ENCODE measurements at regions not wholly inside any gene's neighbourhood (a gene's known extent, or its start where the extent isn't known, plus 50 kb on each side); places are given as distances from the start of the nearest gene placed in this dataset.
"Not testable (repeated sequence)": the region's sequence is repeated elsewhere in the genome, so short reads cannot be mapped to it uniquely, and the experiment has no call there.

DNA sequence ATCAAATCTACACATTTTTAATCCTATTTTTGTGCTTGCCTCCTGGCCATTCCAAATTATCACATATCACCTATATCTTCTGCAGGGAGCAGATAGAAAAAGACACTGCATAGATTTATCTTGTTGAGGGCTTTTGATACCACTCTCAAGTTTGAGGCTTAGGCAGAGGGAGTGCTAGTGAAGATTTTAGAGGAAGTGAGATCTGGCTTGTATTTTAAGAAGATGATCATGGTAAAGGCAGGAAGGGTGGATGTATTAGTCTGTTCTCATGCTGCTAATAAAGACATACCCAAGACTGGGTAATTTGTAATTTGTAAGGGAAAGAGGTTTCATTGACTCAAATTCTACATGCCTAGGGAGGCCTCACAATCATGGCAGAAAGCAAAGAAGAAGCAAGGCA is 220.9 kb upstream of the TUT7 start:
- no peak for DNase-seq (ENCODE audit: low spot score)

DNA sequence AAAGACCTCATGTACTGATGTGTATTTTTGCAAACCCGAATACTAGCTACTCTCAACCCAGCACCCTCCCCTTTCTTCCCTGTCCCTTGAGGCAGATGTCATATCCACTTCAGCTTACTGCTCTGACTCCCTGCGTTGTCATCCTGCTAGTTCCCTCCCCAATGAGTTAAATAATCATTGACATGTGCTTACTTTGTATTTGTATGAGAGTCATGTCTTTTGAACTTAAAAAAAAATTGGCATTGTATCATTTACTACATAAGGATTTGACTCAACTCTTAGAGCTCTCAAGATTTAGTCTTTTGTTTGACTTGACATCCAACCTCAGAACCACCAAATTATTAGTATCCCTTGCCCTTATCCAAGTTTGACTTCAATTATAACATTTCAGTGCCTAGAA is 219.7 kb upstream of the TUT7 start:
- no peak for DNase-seq (ENCODE audit: low spot score)

DNA sequence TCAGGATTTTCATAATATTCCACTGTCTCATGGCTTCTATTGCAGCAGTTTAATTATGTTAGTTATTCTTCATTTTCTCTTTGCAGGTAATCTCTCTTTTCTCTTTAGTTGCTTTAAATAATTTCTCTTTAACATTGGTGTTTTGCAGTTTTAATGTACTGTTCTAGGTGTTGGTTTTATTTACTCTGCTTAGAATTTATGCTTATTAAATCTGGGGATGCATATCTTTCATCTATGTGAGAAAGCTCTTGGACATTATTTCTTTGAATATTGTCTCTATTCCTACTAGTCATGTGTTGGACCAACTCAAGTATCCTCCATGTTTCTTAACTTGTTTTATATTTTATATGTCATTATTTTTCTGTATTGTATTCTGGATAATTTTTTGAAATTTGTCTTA is 218.7 kb upstream of the TUT7 start:
- no peak for DNase-seq (ENCODE audit: low spot score)

DNA sequence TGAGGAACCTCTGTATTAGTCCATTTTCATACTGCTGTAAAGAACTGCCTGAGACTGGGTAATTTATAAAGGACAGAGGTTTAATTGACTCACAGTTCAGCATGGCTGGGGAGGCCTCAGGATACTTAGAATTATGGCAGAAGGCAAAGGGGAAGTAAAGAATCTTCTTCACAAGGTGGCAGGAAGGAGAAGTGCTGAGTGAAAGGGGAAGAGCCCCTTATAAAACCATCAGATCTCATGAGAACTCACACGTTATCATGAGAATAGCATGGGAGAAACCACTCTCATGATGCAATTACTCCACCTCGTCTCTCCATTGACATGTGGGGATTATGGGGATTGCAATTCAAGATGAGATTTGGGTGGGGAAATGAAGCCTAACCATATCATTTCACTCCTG is 211.4 kb upstream of the TUT7 start:
- not testable (repeated sequence) for DNase-seq (ENCODE audit: low spot score)

DNA sequence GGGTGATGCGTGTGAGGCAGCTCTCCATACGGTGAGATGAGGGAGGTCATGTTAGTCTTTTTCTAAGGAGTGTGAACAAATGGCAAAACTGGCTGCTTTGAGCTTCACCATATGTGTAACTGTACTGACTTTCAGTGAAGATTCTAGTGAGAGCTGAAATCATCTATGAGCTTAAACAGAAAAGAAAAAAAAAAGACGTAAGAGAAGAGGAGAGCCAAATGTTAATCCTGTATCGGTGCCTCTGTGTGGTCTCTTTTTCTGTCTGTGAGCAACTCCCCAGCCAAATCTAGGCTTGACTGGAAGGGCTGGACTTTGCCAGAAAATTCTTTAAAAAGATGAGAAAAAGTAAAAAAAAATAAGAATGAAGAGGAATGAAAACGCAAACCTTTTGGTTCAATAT is 209.7 kb upstream of the TUT7 start:
- DNase-seq (ENCODE audit: low spot score): no peak

DNA sequence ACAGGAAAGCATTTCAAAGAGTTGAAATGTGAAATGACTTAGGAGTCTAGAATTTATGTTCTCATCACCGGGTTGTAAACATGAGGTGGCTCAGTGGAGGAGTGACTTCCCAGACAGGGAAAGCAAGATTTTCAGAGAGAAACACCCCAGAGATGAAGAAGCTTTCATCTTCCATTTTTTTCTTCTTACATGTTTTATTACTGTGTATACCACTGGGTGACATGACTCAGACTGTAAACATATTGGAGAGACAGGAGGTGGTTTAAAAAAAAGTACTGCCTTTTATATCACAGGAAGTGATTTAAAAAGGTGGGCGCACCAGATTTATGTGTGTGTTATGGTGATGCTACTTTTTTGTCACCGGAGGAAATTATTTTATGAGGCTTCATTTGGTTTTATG is 209.1 kb upstream of the TUT7 start:
- DNase-seq (ENCODE audit: low spot score): no peak

DNA sequence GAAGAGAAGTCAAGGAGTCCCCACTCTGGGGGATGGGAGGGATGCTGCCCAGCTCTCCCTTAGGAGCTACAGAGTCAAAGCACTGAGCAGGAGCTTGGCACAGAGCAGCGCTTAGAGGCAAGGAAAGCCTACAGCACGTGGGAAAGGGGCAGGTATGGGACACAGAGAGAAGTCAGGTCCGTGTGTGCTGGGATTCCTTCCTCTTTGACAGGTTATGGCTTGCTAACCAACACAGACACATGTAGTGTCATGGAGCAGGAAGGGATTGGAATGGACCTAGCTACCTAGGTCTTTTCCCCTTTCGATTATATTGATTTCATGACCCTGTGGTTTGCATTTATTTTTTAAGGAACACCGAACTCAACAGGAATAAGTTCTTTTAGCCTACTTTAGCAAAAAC is 208.5 kb upstream of the TUT7 start:
- DNase-seq (ENCODE audit: low spot score): no peak

DNA sequence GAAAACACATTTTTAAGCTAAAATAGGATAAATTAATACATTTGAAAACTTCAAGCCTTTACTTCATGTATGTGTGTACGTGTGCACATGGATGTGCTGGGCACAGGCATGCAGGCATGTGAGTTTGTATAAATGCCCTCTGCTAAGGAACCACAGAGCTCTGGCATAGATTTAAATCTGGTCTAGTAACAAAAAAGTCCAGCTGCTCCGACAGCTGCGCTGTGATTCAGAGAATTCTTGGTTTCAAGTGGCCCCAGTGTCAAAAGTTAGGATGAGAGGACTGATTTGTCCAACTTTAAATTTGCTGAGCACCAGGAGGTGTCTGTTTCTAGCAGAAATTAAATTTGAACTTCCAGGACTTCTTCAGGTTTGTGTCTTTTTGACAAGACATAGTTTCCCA is 203.7 kb upstream of the TUT7 start:
- no peak for DNase-seq (ENCODE audit: low spot score)

DNA sequence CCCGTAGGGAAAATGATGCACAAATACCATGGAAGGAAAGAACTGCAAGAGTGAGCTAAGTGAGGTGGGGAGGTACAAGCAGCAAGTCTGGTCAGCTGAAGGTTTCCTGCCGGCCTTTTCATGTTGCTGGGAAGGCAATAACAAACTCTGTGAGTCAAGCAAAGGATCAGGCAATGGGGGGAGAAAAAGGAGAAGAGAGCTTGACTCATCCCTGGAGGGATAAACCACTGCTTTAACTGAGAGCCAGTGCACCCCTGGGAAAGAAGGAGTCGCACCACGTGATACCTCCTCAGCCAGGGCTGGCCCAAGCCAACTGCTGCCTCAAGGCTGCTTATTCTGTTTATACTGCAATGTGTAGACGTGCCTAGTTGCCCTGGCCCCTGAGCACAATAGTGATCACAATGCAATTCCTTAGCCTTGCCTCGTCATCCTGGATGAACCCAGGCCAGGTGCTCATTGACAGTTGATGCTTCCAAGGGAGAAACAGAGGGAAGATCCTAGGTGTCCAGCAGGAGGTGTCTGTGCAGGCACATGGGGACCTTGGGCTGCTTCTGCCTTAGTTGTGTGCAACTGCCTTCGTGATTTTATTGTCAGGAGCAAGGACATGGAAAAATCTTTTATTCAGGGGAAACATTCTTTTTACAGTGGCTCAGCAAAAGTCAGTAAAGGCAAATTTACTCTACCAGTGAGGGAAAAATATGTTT is 203.0 kb upstream of the TUT7 start:
- no peak for DNase-seq (ENCODE audit: low spot score)

DNA sequence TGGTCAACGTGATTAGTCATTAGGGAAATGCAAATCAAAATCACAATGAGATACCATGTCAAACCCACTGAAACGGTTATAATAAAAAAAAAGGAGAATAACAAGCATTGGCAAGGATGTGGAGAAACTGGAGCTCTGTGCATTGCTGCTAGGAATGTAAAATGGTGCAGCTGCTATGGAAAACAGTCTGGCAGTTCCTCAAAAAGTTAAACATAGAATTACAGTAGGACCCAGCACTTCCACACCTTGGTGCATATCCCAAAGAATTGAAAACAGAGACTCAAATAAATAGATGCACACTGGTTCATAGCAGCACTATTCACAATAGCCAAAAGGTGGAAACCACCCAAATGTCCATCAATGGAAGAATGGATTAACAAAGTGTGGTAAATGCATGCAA is 201.5 kb upstream of the TUT7 start:
- DNase-seq (ENCODE audit: low spot score): no peak

DNA sequence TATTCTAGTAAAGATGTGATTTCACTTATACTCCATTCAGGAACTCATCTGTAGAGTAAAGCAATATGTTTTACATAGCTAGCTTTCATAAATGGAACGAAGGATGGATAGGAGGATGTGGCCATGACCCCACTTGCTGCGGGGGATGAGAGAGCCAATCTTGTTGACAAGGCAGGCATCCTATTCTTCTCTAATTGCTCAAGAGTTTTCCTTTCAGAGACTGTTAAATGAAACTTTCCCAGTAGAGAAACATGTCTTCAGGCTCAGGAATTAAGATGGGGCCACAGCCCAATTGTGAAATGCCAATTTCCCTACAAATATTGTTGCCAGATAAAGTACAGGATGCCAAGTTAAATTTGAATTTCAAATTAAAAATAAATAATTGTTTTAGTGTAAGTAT is 196.2 kb upstream of the TUT7 start:
- DNase-seq (ENCODE audit: low spot score): no peak

DNA sequence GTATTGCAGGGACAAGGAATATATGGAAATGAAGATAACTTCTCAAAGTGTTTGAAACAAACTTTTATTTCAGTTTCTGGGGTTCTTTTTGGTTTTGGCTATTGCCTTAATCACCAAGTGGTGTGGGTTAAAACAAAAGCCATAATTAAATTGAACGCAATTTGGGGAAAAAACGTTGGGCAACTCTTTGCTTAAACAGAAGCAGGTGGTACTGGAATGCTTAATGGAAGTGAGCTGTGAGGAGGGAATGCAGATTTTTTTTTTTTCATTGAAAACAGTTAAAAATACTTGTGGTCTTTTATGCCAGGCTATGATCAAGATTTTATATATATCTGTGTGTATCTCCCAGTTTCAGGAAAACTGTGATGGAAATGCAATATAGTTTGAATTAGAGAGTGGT is 195.7 kb upstream of the TUT7 start:
- no peak for DNase-seq (ENCODE audit: low spot score)

DNA sequence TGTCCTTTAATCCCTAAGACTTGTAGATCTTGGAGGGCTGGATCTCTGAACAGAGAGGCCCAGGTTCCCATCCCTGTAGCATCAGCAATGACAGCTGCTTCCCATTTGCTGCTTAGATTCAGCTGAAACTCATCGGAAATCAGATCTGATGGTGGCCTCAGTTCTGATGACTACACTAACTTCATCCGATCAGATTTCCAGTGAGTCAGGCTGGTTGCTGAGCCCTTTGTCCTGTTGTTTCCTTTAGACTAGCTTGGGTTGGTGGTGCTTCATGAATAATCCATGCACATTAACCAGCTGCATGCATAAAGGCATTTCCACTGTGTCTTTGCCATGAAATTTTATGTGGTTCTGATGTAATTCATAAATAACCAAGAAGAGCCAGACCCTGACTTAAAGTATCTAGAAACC is 195.2 kb upstream of the TUT7 start:
- no peak for DNase-seq (ENCODE audit: low spot score)

DNA sequence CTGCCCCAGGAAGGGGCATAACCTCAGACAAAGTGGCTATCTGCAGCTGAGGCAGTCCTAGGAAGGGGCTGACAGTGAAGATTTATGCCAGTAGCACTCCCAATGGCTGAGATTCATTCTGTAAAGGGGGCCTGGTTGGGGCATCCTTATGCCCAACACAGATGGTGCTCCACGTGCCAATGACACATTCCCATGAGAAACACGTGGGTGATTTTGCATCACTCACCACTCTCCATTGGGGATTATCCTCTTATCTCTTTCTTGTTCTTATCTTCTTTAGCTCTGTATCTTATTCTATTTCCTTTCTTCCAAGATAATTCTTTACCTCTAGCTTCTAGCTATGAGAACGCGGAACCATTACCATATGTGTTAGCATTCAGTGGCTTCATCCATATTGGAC is 194.0 kb upstream of the TUT7 start:
- DNase-seq (ENCODE audit: low spot score): no peak

DNA sequence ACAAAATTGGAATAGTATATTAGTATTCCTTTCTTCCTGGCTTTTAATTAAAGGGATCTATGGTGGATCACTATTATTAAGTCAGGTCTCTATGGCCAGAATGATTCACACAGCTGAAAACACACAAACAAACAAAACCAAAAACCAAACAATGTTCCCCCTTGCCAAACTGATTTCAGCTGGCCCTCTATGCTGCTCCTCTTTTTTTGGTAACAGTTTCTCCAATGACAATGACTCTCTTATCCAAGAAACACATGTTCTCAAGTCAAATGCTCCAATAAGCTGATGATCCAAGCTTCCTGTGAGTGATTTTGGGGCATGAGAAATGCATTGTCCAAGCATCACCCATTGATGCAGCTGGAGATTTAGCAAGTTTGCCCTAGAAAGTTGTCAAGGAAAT is 193.4 kb upstream of the TUT7 start:
- DNase-seq (ENCODE audit: low spot score): no peak

DNA sequence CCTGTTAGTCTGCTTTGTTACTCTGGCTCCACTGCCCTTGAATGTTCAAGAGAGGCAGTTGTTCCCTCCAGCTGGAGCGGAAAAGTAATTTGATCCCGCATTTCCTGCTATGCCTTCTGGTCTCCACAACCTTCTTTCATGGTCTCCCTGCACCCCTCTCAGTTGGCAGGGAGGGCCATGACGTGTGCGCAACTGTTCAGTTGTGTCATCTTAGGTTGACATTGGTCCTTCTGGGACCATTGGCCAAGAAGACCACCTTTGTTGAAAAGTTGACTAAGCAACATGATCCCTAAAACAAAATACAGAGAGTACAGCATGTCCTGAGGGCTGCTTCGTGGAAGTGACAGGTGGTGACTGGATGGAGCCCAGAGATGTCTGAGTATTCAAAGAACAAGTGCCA is 192.5 kb upstream of the TUT7 start:
- DNase-seq (ENCODE audit: low spot score): no peak

DNA sequence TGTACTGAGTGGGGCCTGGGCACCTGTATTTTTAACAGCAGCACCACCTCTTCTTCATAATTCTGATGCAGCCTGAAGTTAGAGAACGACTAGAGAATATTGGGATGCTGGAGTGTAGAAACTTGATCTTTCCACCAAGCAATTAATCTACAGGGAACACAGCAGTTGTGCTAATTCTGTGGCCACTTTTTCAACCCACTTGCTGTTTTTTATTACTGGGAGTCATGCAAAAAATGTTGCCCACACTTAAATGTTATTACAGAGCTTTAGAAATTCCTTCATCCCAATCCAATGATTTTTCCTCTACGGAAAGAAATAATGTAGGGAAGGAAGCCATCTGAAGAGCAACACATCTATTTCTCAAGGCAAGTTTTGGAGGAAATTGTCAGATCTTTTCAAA is 190.9 kb upstream of the TUT7 start:
- DNase-seq (ENCODE audit: low spot score): no peak

DNA sequence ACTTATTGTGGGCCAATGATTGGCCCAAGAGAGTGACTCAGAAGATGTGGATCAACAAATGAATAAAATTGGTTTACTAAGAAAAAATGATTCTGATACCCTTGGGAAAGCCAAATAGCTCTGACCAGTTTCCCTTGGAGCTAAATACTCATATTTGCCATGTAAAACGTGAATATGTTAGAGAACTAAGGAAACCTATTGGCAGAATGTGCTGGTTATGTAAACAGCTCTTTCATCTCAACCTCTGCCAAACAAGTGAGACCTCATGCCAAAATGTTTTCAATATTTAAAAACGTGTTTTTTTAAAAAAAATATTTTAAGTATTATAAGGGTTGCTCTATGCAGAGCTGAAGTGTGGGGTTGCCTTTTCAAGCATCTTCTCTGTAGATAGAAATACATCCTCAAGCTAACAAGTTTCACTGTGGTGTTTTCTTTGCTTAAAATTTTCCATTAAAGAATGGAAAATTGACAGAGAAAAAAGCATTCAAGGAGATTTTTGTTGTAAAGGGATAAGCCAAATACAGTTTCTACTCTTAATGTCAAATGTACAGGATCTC is 186.9 kb upstream of the TUT7 start:
- no peak for DNase-seq (ENCODE audit: low spot score)

DNA sequence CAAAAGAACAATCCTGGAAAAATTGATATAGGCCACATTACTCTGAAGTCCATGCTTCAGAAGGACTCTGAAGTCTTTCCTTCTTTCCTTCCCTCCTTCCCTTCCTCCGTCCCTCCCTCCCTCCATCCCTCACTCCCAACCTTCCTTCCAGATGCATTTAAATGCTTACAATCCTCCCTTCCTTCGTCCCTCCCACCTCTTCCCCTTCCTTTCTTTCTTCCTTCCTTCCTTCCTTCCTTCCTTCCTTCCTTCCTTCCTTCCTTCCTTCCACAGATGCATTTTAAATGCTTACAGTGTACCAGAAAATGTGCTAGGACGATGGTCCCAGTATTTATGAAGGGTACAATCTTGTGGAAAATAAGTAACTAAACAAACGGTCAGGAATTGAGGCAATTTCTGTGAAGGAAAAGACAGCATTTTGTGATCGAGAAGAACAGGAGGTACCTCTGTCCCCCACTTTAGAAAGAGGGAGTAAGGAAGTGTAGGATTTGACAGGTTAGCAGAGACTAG is 181.3 kb upstream of the TUT7 start:
- DNase-seq (ENCODE audit: low spot score): no peak

DNA sequence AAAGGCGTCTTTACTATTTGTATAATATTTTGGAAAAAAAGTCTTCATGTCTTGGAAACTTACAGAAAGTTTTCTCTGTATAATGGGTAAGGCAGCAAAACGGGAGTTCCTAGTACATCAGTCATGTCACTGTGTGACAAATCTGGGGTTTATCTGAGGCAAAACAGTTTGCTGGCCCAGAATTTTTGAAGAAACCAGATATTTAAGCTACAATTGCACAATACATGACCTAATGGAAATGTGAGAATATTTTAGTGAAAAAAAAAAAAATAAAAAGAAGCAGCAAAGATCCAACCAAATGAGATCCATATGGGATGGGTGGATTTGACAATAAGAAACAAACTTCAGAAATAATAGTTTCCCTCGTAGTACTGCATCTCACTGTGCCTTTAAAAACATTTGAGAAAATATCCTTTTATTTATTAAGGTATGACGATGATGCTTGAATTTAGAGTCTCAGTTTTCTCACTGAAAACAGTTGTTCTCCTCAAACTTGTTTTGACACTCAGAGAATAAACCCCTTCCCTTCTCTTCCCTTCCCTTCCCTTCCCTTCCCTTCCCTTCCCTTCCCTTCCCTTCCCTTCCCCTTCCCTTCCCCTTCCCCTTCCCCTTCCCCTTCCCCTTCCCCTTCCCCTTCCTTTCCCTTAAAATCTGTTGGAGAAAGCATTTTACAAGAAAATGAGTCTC is 180.5 kb upstream of the TUT7 start:
- no peak for DNase-seq (ENCODE audit: low spot score)

DNA sequence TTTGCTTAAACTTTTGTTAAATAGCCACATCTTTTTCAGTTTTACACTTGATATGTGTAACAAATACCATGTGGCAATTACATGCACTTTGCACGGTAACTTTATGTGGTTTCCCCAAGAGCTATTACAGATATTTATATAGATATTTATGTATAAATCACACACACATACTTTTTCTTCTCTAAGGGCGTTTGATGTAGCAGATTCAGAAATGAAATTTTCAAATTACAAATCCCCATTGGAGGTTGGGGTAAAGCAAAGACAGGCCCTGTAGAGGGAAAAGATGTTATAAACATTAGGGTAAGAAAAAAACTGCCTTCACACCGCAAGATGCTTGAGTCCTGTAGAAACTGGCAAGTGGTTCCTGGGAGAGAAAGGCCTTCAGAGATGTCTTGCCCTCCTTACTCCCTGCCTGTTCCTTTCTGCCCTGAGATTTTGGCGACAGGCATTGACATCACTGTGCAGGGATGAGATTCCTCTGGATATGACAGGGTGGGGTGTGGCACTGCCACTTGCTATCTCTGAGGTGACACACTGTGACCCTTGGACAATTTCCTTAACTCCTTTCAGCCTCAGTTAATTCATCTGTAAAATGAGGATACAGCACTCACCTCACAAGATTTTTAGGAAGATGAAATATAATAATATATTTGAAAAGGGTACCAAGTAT is 177.9 kb upstream of the TUT7 start:
- no peak for DNase-seq (ENCODE audit: low spot score)

DNA sequence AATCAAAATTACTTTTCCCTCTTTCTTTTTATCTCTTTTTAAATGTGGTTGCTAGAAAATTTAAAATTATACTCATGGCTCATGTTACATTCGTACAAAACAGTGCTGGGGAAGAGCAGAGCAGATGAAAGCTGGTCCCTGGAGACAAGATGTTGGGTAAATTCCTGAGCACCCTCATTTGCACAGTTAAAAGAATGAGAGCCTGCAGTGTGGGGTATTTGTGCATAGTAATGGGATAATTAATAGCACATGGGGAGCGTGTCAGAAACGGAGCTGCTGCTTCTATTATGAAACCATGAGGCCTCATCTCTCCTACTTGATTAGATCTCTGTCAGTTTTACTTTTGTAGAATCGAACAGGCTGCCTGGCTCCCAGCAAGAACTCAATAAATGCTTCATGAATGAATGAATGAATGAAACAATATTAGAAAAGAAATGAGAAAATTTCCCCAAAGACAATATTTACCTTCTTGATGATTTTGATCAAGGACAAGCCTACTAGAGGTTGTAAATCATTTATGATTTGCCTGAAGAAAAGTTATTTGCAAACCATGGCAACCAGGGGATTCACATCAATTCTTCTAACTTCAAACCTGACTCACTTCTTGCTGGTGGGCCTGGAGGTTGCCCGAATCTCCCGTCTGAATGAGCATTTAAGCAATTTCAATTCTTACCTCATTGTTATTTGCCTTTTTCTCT is 177.2 kb upstream of the TUT7 start:
- DNase-seq (ENCODE audit: low spot score): no peak

Data from putamen (tissue), 1 donor.